GM19023 (cell line): ENCODE measurements at regions not wholly inside any gene's neighbourhood (a gene's known extent, or its start where the extent isn't known, plus 50 kb on each side); places are given as distances from the start of the nearest gene placed in this dataset.

Source experiments
- ATAC-seq: cut with Tn5 transposase; IDR thresholded peaks from one replicate; pipeline ENCODE4 v1.9.1; 2021; ENCODE audit warnings: mild to moderate bottlenecking, moderate library complexity; ENCODE audit not compliant: unreplicated experiment

DNA sequence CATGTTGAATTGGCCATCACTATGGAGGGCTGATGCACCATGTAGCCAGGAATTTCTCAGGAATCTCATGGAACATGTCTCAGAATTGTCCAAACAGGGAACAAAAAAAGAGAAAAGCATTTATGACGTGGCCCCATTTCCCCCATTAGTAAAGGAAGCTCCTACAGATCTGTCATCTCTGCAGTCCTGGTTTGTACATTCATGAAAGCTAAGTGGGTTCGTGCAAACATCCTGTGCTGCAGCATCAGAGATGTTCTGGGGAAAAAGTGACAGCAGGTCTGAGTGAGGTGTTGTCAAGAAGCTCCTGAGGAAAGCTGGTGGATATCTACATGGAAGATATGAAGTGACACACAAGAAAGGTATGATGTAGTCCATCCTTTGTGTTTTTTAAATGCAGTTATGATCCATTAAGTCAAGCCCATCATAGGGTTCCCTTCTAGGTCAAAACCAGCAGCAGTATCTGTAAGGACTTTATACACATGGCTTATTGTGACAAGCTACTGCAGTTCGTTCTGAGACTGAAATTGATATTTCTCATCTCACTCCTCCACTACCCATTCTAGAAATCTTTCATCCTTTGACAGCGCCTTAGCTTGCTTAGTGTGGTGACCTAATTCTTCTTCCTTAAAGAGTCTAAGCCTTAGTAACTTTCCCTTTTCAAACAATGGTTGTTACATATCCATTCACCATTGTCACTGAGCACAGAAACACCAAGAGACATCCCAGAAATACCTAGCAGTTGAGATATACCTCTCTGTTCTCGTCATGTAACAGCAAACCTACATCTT, 200.0 kb upstream of the TCF21 start:
- ATAC-seq: no peak

DNA sequence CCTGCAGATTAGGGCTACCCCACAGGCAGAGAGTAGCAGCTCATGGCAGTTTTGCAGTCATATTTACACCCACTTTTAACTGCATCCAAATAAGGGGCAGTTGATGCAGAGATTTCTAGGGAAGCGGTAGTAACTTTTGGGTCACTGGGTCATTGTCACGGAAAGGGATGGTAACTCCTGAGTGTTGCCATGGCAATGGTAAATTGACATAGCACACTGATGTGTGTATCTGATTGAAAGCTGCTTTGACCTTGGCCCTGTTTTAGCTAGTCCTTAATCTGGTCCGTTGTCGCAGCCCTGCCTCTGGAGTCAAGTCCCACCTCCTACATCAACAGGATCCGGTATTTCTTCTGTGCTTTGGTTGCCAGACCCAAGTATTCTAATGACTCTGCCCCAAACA, 199.1 kb upstream of the TCF21 start:
- ATAC-seq: no peak

DNA sequence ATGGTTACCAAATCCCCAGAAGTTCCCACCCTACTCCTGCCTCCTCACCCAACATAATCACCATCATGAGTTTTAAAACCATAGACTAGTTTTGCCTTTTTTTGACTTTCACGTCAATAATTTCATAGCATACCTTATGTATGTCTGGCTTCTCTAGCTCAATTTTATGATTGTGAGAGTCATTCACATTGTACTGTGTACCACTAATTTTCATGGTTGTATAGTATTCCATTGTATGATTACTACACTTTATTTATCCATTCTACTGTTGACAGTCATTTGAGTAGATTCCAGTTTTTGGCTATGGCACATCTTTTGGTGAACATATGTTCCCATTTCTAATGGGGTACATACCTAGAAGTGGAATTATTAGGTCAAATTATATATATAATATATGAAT, 195.3 kb upstream of the TCF21 start:
- no peak for ATAC-seq

DNA sequence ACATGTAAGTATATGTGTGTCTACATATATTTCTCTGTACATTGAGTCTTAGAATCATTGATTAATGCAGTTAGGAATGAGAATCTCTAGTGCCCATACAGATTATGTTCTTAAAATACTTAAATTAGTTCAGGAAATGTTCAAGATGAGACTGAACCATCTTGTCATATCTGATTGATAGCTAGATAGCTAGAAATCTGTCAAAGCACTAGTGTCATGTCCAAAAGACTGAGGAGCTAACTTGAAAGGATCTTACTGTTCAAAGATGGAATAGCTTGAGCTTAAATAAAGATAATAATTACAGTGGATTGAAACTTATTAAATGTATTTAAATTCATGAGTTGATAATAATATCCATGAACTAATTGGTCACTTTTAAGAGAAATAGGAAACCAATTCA, 191.7 kb upstream of the TCF21 start:
- ATAC-seq: no peak

DNA sequence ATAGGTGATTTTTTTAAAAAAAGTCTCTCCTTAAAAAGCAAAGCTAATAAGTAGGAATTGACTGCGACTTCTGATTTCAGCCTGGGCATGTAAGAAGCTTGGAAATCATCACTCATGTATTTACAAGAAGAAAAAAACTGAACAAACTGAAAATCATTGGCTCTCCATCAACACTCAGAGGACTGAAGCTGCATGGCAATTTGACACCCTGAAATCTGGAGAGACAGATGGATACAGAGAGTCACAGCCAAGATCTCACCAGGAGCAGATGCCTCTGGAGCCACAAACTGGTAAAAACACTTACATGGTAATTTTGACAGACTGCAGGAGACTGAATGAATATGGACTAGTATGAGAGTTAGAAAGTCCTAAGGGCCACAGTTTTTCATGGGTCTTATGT, 191.2 kb upstream of the TCF21 start:
- ATAC-seq: no peak

DNA sequence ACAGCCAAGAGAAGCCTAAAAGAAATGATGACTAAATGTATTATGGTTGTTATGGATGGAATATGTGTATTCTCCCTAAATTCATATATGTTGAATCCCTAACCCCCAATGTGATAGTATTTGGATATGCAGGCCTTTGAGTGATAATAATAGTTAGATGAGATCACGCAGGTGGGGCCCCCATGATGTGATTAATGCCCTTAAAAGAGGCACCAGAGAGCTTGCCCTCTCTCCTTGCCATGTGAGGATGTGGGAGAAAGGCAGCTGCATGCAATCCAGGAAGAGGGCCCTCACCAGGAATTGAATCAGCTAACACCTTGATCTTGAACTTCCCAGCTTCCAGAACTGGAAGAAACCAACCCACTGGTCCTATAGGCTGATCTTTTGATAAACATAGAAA, 190.6 kb upstream of the TCF21 start:
- ATAC-seq: no peak

DNA sequence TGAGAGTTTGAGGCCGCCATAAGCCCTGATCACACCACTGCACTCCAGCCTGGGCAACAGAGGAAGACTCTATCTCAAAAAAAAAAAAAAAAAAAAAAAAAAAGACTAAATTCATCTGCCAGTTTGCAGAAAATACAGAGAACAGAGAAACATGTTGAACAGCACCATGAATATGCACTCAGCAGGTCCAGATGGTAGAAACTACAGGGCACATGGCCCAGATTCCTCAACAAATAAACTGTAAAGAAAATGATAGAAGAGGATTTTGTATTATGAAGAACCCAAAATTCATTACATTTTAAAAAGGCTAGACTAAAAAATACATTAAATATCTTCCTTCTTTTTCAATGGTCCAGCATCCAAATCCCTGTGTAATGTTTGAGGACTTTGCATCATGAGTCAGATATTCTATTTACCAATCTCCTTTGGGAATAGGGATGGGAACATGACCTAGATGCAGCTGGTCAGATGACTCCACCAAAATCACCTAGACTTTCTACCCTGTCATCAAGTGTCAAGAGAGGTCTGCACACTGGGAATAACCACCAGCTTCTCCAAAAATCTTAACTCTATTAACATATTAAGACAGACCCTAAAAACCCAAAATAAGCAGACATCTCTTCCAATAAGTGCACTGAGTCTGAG, 189.1 kb upstream of the TCF21 start:
- no peak for ATAC-seq

DNA sequence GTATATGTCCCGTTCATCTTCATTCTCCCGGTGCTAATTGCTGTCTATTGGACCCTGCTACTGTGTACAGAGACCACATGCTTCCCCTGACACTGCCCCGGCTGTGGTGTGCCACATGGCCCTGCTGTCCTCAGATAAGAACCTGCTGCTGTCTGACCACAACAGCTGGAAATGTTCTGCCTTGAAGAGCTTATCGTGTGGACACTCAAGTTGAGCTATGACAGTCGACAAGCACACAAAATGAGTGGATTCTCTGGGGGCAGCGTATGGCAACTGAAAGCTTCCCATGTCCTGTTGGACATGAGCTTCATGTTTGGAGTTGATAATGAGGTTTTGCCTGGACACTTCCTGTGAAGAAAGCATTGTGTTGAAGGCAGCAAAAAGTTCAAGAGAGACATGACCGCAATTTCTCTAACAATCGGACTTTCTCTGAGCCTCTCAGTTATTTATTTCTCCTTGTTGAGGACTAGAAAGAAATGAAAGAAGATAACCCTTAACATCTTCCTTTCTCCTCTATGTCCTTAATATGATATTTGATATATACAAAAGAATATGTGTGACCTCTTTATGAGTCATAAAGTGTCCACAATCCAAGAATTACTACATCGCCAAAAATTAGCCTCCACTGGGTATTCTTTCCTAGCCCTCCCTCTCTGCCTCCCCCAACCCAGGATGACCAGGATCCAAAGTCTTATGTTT, 187.1 kb upstream of the TCF21 start:
- ATAC-seq: no peak

DNA sequence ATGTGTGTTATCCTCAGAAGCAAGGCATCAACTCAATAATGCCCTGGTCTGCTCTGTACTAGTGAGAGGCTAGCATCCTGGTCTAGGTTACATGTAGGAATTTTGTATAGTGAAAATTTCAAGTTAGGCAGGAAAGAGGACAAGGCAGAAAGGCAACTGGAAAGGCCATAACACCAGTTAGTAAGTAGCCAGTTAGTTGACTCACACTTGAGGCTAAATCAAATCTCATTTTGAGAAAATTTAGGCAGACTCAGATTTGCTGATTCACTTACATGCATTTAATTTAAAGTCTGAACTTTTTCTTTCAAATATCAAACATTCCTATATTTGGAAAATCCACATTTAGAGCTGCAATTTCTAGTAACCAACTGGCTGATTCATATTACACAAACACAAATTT, 184.5 kb upstream of the TCF21 start:
- no peak for ATAC-seq

DNA sequence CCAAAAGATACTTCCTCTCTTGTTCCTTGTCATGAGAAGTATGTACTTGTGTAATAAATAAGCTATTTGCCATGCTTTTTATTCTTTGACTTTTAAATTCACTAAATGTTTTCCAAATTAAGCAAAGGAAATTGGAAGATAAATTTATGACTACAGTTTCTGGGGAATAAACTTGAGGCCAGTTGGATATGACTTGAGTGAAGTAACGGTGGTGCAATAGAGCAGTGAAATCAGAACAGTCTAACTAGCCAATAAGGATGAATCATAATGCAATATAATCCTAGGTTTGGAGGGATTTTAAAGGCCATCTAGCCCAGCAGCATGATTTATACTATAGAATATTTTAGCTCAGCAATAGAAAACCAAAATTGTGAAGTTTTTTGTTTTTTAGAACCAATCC, 183.8 kb upstream of the TCF21 start:
- no peak for ATAC-seq

DNA sequence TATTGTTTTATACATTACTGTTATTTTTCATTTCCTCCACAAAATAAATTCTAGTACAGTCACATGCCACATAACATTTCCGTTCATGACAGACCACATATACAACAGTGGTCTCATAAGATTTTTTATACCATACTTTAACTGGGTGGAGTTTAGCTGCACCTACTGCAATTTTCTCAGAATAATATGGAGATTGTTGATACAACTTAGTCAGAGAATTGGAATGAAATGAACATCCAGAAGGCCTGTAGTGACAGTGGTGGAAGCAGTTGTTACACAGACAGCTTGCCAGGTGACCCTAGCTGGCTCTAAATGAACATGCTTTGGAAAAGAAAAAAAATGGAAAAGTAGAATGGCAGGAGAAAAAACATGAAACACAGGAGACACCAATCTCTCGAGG, 183.2 kb upstream of the TCF21 start:
- ATAC-seq: no peak

DNA sequence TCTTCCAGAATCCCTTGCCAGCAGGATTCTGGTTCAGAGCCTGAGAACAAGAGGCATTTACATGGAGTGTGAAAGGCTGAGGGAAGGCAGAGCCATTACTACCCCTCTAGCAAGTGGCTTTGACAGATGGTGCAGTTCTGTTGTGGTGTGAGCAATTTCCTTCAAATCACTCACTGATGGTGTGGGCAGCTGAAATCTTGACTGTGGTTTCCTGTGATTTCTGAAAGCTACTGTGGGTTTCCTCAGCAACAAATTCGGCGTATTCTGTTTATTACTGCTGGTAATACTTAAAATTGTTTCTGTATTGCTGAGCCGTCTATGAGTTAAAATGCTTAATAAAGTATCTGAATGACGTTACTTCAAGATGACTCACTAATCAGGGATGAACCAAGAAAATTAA, 181.5 kb upstream of the TCF21 start:
- ATAC-seq: no peak

DNA sequence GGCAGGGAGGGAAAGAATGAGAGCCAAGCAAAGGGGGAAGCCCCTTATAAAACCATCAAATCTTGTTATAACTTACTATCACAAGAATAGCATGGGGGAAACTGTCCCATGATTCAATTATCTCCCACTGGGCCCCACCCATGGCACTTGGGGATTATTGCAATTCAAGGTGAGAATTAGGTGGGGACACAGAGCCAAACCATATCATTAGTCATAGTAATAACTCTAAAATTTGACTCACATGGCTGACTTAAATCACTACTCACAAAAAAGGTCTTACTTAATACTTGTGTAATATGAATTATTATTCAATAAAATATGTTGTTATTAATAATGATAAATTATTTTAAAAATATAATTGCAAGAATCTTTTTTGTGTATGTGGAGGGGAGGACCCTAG, 178.1 kb upstream of the TCF21 start:
- ATAC-seq: no peak

DNA sequence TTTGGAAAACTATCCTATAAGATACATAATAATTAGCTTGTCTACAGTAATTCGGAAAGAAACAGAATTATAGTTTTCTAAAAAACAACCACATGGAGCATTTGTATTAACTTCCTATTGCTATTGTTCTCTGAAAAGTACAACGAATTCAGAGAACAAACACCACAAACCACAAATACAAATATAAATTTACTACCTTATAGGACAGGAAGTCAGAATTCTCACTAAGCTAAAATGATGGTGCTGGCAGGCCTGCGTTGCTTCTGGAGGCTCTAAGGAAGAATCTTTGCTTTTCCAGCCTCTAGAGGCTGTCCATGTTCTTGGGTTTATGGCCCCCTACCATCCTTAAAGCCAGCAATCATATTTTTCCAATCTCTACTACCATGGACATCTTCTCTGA, 173.6 kb upstream of the TCF21 start:
- no peak for ATAC-seq

DNA sequence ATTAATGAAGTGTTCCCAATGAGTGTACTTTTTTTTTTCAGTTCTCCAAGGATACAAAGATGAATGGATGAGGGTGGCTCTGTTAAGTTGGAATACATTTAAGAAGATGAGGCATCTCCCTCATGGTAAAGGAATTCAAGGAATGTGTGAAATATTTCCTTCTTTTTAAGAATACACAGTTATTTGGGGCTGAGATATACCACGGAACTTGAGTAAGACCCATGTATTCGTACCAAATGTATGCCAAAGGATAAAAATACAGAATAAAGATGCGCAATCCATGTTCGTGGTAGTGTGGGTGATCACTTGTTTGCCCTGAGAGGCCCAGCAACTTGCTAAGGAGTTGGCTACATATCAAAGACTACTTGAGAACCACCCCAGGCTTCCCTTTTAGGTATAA, 164.2 kb upstream of the TCF21 start:
- no peak for ATAC-seq

DNA sequence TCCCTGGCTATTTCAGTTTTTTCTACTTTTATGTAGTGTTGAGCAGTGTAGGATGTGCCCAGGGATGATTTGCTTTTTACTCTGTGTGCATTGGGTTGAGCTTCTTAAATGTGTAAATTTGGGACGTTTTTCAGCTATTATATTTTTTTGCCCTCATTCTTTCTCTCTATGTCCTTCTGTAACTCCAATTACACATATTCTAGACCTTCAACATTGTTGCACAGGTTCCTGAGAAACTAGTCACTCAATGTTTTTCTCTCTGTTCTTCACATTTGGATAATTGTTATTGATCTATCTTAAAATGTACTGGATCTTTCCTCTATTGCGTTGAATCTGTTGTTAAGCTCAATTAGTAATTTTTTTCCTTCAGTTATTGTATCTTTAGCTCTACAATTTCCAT, 162.7 kb upstream of the TCF21 start:
- ATAC-seq: no peak

DNA sequence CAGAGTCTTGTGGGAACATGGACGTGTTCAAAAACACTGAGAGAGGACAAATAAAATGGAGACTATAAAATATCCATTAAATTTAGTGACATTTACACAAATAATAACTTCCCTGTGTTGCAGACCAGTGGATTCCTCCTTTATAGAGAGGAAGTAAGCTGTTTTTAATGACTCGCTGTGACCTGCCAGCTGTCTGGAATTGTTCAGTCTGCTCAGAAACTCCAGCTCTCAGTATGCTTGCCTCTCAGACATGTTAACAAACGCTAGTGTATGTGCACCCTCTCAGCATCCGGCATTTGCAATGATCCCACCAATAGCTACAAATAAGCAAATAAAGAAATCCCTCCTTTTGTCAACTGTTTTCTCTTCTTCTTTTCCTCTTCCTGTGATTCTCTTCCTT, 158.0 kb upstream of the TCF21 start:
- ATAC-seq: no peak

DNA sequence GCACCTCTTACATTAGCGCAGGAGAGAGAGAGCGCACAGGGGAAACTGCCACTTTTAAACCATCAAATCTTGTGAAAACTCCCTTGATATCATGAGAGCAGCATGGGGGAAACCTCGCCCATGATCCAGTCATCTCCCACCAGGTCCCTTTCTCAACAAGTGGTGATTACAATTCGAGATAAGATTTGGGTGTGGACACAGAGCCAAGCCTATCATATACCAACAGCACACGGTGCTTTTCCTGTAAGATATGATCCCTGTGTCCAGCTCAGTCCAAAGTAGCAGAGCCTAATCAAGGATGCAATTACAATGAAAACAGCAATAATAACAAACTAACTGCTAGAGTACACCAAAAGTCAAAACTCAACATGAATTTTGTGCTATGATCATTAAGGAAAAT, 148.7 kb upstream of the TCF21 start:
- no peak for ATAC-seq

DNA sequence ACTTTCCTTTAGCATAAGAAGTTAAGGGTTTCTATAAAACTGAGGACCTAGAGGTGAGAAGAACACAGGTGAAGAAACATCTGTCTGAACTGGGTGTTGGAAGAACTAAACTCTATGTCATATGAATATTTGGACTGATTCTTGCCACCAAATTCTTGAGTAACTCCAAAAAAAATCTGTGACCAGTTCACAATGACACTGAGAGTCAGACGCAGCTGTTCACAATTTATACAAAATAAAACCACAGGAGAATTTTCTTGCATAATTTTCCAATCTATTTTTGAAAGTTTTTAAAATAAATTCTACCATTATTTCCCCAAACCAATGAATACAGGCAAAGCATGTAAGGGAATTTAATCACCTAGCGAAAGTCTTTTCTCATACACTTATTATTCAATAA, 148.1 kb upstream of the TCF21 start:
- ATAC-seq: no peak

DNA sequence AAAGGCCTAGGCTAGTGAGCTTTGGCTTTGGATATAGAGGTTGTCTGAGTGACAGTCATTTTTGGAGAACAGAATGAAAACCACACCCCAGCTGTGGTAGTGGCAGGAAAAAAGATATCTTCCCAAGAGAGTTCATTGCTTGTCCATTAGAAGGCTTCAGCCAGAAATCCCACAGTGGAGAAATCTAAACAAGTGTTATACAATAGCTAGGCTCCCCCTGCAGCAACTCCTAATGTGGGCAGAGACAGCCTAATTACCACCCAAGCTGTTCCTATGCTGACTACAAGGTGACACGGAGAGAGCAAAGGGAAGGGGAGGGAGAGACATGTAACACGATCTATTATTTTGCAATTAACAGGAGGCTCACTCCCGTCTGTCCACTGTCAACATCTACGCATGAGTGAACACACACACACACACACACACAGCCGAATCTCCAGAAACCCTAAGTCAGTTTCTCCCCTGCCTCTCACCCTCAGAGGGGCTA, 147.5 kb upstream of the TCF21 start:
- no peak for ATAC-seq

DNA sequence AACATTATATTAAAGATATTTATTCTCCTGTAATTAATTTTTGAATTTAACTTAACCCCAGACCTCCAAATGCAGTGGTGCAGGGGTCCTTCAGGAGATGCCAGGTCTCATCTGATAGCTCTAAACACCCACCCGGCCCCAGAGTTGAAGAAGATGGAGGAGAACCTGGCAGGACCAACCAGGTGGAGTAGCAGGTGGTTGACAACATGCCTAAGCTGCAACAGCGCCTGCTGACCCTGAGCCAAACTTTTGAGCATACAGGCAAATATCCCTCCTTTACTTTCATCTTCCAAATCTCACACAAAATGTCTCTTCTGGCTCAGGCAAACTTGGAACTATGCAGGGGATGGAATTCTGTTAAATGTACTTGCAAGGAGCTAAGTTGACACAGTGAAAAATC, 145.3 kb upstream of the TCF21 start:
- no peak for ATAC-seq

DNA sequence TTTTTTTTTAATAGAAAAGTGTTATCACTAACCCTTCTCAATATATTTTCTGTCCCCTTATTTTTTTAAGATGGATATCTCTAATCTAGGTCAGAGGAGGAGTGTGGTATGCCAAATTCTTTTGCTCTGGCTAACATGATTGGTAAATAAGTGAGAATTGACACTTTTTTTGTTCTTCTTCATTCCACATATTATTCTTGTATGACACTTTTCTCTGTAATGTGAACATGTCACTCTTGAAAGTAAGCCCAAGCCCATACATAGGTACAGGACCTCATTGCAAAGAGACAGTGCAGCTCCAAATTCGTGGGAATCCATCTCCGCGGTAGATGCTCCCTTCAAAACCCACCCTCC, 142.5 kb upstream of the TCF21 start:
- ATAC-seq: no peak
